H9 (cell line): ENCODE measurements at regions not wholly inside any gene's neighbourhood (a gene's known extent, or its start where the extent isn't known, plus 50 kb on each side); places are given as distances from the start of the nearest gene placed in this dataset.

Experiments used
- DNase-seq: peaks from one replicate; pipeline ENCODE4 v3.0.0-alpha.2; 2017
- H2AFZ ChIP-seq: one replicate; pipeline ENCODE4 v1.6.1; 2013; ENCODE audit warnings: mild to moderate bottlenecking, low read length, control low read depth, moderate library complexity
- H2AK5ac ChIP-seq: 2 replicates; pipeline ENCODE4 v1.6.1; 2013; ENCODE audit warnings: low read length, control low read depth, mixed read lengths; ENCODE audit not compliant: insufficient read length
- H2BK120ac ChIP-seq: one replicate; pipeline ENCODE4 v1.6.1; 2013; ENCODE audit warnings: low read depth, mild to moderate bottlenecking, low read length, control low read depth, inconsistent platforms; ENCODE audit not compliant: poor library complexity, severe bottlenecking
- H2BK12ac ChIP-seq: 2 replicates; pipeline ENCODE4 v1.6.1; 2013; ENCODE audit warnings: low read length, control low read depth, mixed read lengths, low read depth; ENCODE audit not compliant: insufficient read length
- H2BK15ac ChIP-seq: 2 replicates; pipeline ENCODE4 v1.6.1; 2013; ENCODE audit warnings: low read depth, low read length, control low read depth
- H2BK20ac ChIP-seq: one replicate; pipeline ENCODE4 v1.6.1; 2013; ENCODE audit warnings: low read depth, mild to moderate bottlenecking, low read length, control low read depth, inconsistent platforms; ENCODE audit not compliant: poor library complexity, severe bottlenecking
- H2BK5ac ChIP-seq: 2 replicates; pipeline ENCODE4 v1.6.1; 2013; ENCODE audit warnings: low read length, control low read depth, mixed read lengths; ENCODE audit not compliant: insufficient read length
- H3K14ac ChIP-seq: 2 replicates; pipeline ENCODE4 v1.6.1; 2013; ENCODE audit warnings: low read length, control low read depth; ENCODE audit not compliant: insufficient read depth
- H3K18ac ChIP-seq: 2 replicates; pipeline ENCODE4 v1.6.1; 2013; ENCODE audit warnings: low read depth, mild to moderate bottlenecking, mixed read lengths, low read length, control low read depth; ENCODE audit not compliant: insufficient read length
- H3K23ac ChIP-seq: 2 replicates; pipeline ENCODE4 v1.6.1; 2013; ENCODE audit warnings: low read length, control low read depth, mixed read lengths, low read depth; ENCODE audit not compliant: insufficient read length
- H3K23me2 ChIP-seq: 2 replicates; pipeline ENCODE4 v1.6.1; 2013; ENCODE audit warnings: low read depth, mild to moderate bottlenecking, mixed read lengths, low read length, control low read depth; ENCODE audit not compliant: insufficient read length, poor library complexity, severe bottlenecking
- H3K27ac ChIP-seq: 2 replicates; pipeline ENCODE4 v1.5.1; 2013; ENCODE audit warnings: low read length, control low read depth, mixed read lengths, low read depth; ENCODE audit not compliant: insufficient read length
- H3K27me3 ChIP-seq: 2 replicates; pipeline ENCODE4 v1.6.1; 2013; ENCODE audit warnings: low read length, control low read depth, inconsistent platforms; ENCODE audit not compliant: insufficient read depth
- H3K4ac ChIP-seq: 2 replicates; pipeline ENCODE4 v1.6.1; 2013; ENCODE audit warnings: low read depth, mild to moderate bottlenecking, control low read depth, inconsistent platforms, low read length, moderate library complexity
- H3K4me1 ChIP-seq: 2 replicates; pipeline ENCODE4 v1.6.1; 2013; ENCODE audit warnings: low read length, control low read depth, inconsistent platforms; ENCODE audit not compliant: insufficient read depth
- H3K4me2 ChIP-seq: 2 replicates; pipeline ENCODE4 v1.6.1; 2013; ENCODE audit warnings: low read length, control low read depth, mixed read lengths; ENCODE audit not compliant: insufficient read length, insufficient read depth
- H3K56ac ChIP-seq: 2 replicates; pipeline ENCODE4 v1.6.1; 2013; ENCODE audit warnings: low read depth, mild to moderate bottlenecking, mixed read lengths, low read length, control low read depth; ENCODE audit not compliant: insufficient read length
- H3K79me1 ChIP-seq: 2 replicates; pipeline ENCODE4 v1.6.1; 2013; ENCODE audit warnings: low read depth, mild to moderate bottlenecking, moderate library complexity, low read length, control low read depth, inconsistent platforms; ENCODE audit not compliant: insufficient read depth, poor library complexity, severe bottlenecking
- H3K79me2 ChIP-seq: 2 replicates; pipeline ENCODE4 v1.6.1; 2013; ENCODE audit warnings: low read length, control low read depth, inconsistent platforms; ENCODE audit not compliant: insufficient read depth
- H3K9ac ChIP-seq: 2 replicates; pipeline ENCODE4 v1.6.1; 2013; ENCODE audit warnings: low read length, control low read depth, mixed read lengths; ENCODE audit not compliant: insufficient read length; ENCODE audit errors: extremely low read depth
- H3K9me3 ChIP-seq: one replicate; pipeline ENCODE4 v1.6.1; 2013; ENCODE audit warnings: low read depth, low read length, inconsistent platforms; ENCODE audit not compliant: control insufficient read depth
- H3T11ph ChIP-seq: one replicate; pipeline ENCODE4 v1.6.1; 2013; ENCODE audit warnings: mild to moderate bottlenecking, low read length, control low read depth, inconsistent platforms
- H4K20me1 ChIP-seq: one replicate; pipeline ENCODE4 v1.6.1; 2013; ENCODE audit not compliant: control insufficient read depth, insufficient read length, insufficient read depth
- H4K5ac ChIP-seq: 2 replicates; pipeline ENCODE4 v1.6.1; 2013; ENCODE audit warnings: low read depth, mild to moderate bottlenecking, mixed read lengths, low read length, control low read depth; ENCODE audit not compliant: insufficient read length
- H4K8ac ChIP-seq: replicated peaks from 2 replicates; pipeline ENCODE4 v1.6.1; 2013; ENCODE audit warnings: low read length, control low read depth, mixed read lengths, low read depth; ENCODE audit not compliant: insufficient read length
- H4K91ac ChIP-seq: 2 replicates; pipeline ENCODE4 v1.6.1; 2013; ENCODE audit warnings: low read depth, mild to moderate bottlenecking, moderate library complexity, mixed read lengths, low read length, control low read depth; ENCODE audit not compliant: insufficient read length
- H3K27ac Mint-ChIP-seq, 3 experiments: 2 replicates in 2 of 3; 3 replicates in 1 of 3; pipeline ENCODE4 v1.8.0; 2020 to 2021; ENCODE audit warnings: mixed read lengths in 3 of 3, mild to moderate bottlenecking in 1 of 3, moderate library complexity in 1 of 3
- H3K27me3 Mint-ChIP-seq: 2 replicates; pipeline ENCODE4 v1.8.0; 2021; ENCODE audit warnings: low read depth, mild to moderate bottlenecking, moderate library complexity, mixed read lengths
- H3K36me3 Mint-ChIP-seq, 3 experiments: 2 replicates in 2 of 3; 3 replicates in 1 of 3; pipeline ENCODE4 v1.8.0; 2020 to 2021; ENCODE audit warnings: low read depth in 3 of 3, mixed read lengths in 3 of 3; ENCODE audit not compliant: insufficient read depth in 1 of 3
- H3K4me1 Mint-ChIP-seq, 2 experiments: 2 replicates each; pipeline ENCODE4 v1.8.0; 2020; ENCODE audit warnings: mixed read lengths in 2 of 2
- H3K4me3 Mint-ChIP-seq, 2 experiments: 2 replicates in 1 of 2; 3 replicates in 1 of 2; pipeline ENCODE4 v1.8.0; 2020 to 2021; ENCODE audit warnings: mild to moderate bottlenecking in 2 of 2, mixed read lengths in 2 of 2, moderate library complexity in 1 of 2
- H3K9me3 Mint-ChIP-seq, 2 experiments: 2 replicates in 1 of 2; 3 replicates in 1 of 2; pipeline ENCODE4 v1.8.0; 2020; ENCODE audit warnings: mild to moderate bottlenecking in 2 of 2, mixed read lengths in 2 of 2, moderate library complexity in 1 of 2
- WGBS: extraction: QIAGEN DNeasy Blood & Tissue Kit; methylation state at CpG from one replicate; pipeline ENCODE4 v1.1.7; 2013; ENCODE audit warnings: missing lambda C conversion rate, low lambda C conversion rate, mixed read lengths; ENCODE audit not compliant: insufficient read length; ENCODE audit errors: extremely low coverage; 5-methylcytosine and 5-hydroxymethylcytosine counted together
- TF ChIP-seq, protein P1 (sequence below): fragments of 200-600 bp; sonication (generic); conservative IDR thresholded peaks from 3 replicates; pipeline ENCODE4 v1.8.0; 2021; ENCODE audit warnings: antibody characterized with exemption, mild to moderate bottlenecking

DNA sequence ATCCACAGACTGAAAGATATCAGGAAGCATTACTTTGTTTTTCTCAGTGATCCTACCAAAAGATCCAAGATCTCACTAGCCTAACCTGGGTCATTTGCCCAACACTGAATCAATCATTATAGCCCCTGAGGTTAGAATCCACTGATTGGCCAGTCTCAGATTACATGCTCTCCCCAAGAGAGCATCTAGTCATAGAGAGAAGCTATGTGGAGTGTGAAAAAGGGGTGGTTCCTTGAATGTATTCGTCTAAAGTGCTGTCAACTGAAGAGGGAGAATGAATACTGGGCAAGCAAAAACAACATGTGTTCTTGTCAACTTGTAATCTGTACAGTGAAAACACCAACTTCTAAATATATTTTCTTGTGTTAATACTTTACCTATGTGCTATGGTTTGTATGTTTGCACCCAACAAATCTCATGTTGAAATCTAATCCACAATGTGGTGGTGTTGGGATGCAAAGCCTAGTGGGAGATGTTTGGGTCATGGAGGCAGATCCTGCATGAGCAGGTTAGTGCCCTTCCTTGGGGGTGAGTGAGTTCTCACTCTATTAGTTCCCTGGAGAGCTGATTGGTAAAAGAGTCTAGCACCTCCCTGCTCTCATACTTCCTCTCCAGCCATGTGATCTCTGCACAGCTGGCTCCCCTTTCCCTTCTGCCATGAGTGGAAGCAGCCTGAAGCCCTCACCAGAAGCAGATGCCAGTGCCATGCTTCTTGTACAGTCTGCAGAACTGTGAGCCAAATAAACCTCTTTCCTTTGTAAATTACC lies 60.3 kb upstream of the PJA2 start:
- no peak overlapping the region for H3K4ac ChIP-seq
- H2BK5ac ChIP-seq, result no peak overlapping the region
- H4K20me1 ChIP-seq, result no peaks in the 10 kb centered on the region
- no peak overlapping the region for H4K91ac ChIP-seq
- no peak overlapping the region for H2BK12ac ChIP-seq
- no peaks in the 10 kb centered on the region for H3K9me3 ChIP-seq
- no peak overlapping the region for H3T11ph ChIP-seq
- no peaks in the 10 kb centered on the region for H3K9me3 Mint-ChIP-seq
- no peak overlapping the region; a peak in 1 of 7 replicates for H3K27ac Mint-ChIP-seq
- H4K8ac ChIP-seq, result no peak overlapping the region
- H3K27me3 ChIP-seq, result no peaks in the 10 kb centered on the region
- H4K5ac ChIP-seq, result no peak overlapping the region
- H2BK120ac ChIP-seq, result no peak overlapping the region
- TF ChIP-seq, protein P1, sequence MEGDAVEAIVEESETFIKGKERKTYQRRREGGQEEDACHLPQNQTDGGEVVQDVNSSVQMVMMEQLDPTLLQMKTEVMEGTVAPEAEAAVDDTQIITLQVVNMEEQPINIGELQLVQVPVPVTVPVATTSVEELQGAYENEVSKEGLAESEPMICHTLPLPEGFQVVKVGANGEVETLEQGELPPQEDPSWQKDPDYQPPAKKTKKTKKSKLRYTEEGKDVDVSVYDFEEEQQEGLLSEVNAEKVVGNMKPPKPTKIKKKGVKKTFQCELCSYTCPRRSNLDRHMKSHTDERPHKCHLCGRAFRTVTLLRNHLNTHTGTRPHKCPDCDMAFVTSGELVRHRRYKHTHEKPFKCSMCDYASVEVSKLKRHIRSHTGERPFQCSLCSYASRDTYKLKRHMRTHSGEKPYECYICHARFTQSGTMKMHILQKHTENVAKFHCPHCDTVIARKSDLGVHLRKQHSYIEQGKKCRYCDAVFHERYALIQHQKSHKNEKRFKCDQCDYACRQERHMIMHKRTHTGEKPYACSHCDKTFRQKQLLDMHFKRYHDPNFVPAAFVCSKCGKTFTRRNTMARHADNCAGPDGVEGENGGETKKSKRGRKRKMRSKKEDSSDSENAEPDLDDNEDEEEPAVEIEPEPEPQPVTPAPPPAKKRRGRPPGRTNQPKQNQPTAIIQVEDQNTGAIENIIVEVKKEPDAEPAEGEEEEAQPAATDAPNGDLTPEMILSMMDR, result no peak
- WGBS, result no CpG with 5 or more reads among the region's 1 CpG
- H2BK15ac ChIP-seq, result no peak overlapping the region
- no peak overlapping the region for H3K56ac ChIP-seq
- no peaks in the 10 kb centered on the region for H3K79me2 ChIP-seq
- no peak overlapping the region for H3K18ac ChIP-seq
- H3K27ac ChIP-seq, result no peak overlapping the region
- no peaks in the 10 kb centered on the region for H3K23me2 ChIP-seq
- H2AFZ ChIP-seq, result no peak overlapping the region
- no peaks in the 10 kb centered on the region for H3K27me3 Mint-ChIP-seq
- H2BK20ac ChIP-seq, result no peak overlapping the region
- H3K4me1 ChIP-seq, result no peaks in the 10 kb centered on the region
- H3K9ac ChIP-seq, result no peak overlapping the region
- no peaks in the 10 kb centered on the region for H3K79me1 ChIP-seq
- no peaks in the 10 kb centered on the region for H3K36me3 Mint-ChIP-seq
- no peak overlapping the region for H3K23ac ChIP-seq
- DNase-seq, result no peak
- H2AK5ac ChIP-seq, result no peak overlapping the region
- H3K4me1 Mint-ChIP-seq, result no peaks in the 10 kb centered on the region
- H3K4me2 ChIP-seq, result no peak overlapping the region
- no peak overlapping the region for H3K14ac ChIP-seq
- H3K4me3 Mint-ChIP-seq, result no peak overlapping the region; a peak in 1 of 5 replicates
